T-helper 9 cell (primary cell): ENCODE measurements at regions not wholly inside any gene's neighbourhood (a gene's known extent, or its start where the extent isn't known, plus 50 kb on each side); places are given as distances from the start of the nearest gene placed in this dataset.

Experiments used
- DNase-seq: peaks from one replicate; pipeline ENCODE4 v3.0.0-alpha.2; 2020

DNA sequence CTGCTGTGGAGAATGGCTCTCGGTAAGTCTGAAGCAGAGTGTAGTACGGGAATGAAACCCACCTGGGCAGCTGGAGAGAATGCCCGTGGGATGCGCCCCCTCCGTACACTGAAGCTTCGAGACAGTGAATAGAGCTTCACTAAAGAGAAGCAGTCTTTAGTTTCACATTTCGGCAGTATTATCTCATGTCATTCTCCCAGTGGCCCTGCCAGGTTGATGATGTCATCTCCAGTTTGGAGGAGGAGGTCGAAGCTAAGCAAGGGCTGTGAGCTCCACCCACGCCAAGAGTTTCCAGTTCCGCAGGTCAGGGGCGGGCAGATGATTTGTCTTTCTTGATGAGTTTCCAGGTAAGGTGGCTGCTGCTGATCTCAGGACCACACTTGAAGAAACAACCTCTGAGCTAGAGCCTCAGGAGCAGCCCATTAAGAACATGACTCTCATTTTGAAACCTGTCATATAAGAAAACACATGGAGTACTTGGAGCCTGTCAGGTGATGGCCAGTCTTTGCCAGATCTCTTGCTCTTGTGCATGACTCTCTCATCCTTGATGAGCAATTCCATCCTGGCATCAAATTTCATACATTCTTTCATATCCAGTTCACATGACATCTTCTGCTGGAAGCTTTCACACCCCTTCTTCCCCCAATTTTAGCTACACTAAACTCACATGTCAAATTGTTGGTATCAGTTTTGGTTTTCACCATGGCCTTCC is 475.0 kb downstream of the RNF144A start:
- DNase-seq, result no peak

DNA sequence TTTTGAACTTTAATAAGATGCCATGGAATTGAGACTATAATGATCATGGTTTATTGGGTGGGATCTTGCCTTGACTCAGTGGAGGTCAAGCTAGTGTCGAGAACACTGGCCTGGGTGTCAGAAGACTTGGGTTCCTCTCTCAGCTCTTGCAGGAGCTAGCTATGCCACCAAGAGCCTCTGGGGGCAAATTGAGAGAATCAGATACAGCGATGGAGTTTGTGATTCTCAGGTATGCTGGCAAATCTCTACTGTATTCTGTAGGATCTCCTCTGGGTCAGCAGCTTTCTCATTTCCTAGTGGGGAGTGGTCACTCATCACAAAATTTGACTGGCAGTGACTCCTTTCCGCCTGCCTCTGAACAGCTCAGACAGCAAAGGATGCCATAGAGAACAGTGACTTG is 477.0 kb downstream of the RNF144A start:
- DNase-seq, result no peak

DNA sequence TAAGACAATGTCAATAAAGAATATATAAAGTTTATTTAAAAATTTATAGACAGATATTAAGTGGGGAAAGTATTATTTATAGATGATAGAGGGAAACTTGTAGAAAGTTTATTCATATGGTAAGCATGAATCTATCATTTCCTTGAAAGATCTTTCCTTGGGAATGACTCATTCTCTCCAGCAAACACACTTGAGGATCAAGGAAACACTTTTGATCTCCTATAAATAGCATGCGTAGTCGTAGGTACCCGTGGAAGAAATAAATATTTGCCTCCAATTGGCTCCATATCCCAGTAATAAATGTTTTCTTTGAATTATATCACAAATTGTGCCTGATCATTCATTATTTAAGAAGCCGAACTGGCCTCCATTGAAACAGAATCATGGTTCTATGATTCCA is 483.4 kb downstream of the RNF144A start:
- DNase-seq, result no peak

DNA sequence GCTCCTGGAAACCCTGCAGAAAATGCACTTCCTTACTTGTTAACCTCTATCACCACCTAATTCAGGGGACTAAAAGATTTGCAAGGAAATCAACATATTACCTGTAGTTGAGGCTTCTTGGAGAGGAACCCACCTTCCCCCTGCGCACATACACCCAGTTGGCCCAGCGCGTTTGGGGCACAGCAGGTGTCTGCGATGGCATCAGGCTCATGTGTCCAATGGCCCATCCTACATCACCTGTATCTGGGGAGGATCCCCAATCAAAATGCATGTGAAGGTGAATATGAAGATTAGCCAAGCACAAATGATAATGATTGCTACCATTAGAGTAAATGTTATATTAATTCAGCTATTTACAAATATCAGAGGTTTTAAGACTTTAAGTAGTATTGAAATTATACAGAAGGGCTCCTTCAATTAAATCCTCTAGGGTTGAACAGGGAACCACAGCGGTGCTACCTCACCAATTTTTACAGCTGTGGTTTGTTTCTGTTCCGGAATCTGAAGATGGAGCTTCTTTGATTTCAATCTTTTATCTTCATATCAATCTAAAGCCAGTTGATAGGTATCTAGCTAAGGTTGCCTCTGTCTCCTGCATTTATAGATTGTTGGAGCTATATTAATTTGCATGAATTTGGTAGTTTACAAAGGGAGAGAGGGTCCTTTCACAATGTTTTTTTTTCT is 486.0 kb downstream of the RNF144A start:
- DNase-seq, result no peak

DNA sequence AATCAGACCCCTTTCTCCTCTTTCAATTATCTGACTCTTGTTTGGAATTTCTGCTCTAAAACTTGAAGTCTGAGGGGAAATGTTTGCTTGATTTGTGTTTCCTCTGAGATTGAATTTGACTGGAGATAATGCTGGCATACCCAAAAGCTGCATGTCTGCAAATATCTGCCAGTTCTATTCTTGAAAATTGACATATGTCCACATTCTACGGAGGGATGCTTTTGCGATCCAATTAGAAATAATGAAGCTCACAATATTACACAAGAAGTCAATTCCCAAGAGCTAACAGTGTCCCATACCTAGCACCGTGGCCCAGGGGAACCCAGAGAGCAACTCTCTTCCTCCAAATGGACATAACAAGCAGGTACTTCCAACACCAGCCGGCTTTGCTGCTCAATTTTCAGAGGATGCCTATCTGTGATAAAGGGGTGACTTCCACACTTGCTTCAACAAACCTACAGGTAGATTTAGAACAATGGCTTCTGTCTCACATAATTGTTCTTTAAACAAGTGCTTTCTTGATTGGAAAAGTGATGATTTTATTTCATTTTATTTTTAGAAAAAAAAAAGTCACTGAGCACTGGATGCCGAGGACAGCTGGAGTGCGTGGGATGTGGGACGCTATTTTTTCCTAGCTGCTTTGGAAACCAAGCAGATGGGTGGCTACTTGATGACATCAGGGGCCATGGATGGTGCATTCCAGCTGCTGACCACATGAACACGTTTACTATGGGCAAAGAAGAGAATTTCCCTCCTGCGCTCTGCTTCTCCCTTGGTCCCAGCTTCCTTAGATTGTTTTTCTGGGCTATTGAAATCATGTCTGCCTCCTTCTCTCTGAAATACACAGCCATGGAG is 488.9 kb downstream of the RNF144A start:
- no peak for DNase-seq

DNA sequence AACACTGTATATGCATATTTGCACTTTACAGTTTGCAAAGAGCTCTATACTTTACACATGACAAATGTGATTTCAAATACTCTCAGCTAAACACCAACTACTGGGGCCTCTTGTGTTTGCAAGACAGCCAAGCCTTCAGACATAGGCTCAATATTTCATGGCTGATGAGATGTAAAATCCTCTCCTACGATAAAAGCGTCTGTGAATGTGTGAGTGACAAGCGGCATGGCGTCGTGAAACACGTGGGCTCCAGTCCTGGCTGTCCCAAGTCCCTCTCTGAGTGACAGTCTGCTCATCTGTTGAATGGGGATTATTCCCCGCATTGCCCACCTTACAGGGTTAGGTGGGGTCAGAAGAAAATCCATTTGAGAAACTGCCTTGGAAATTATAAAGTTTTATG is 489.8 kb downstream of the RNF144A start:
- DNase-seq, result no peak

DNA sequence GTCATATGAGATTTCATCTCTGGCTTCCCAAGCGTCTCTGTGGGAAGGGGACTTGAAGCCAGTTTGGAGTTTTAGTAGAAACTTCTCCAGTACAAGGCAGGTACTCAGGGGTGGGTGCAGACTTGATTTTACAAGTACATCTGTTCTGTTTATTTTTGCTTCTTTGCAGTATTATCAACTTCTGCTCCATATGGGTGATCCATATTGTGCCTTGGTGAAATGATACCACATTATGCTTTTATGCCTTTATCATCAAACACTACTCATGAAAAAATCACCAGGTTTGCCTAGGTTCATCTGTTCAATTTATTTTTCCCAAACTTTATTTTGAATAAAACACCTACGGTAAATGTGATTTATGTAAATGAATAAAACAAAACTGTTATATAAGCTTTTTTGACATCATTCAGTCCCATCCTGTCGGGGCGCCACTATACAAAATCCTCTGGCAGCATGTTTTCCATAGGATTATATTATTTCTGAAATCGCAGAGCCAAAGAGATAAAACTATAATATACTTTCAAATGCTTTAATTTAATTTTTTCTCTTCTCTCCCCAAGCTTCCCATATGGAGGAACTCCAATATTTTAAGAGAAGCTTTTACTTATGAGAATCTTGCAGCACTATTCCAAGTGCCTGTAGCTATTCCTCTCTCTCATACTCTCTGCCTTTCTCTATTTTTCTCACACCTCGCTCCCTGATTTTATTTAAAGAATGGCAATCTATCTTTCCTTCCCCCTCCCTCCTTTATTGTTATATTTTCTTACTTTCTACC is 490.9 kb downstream of the RNF144A start:
- DNase-seq, result no peak

DNA sequence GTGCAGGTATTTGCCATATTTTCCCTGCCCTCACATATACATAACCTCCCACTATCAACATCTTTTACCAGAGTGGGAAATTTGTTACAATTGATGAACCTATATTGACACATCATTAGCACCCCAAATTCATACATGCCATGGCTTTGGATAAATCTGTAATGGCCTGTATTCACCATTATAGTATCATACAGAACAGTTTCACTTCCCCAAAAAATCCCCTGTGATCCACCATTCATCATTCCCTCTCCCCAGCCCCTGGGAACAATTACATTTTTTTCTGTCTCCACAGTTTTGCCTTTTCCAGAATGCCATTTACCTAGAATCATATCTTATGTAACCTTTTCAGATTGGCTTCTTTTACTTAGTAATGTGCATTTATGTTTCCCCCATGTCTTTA is 494.5 kb downstream of the RNF144A start:
- no peak for DNase-seq

DNA sequence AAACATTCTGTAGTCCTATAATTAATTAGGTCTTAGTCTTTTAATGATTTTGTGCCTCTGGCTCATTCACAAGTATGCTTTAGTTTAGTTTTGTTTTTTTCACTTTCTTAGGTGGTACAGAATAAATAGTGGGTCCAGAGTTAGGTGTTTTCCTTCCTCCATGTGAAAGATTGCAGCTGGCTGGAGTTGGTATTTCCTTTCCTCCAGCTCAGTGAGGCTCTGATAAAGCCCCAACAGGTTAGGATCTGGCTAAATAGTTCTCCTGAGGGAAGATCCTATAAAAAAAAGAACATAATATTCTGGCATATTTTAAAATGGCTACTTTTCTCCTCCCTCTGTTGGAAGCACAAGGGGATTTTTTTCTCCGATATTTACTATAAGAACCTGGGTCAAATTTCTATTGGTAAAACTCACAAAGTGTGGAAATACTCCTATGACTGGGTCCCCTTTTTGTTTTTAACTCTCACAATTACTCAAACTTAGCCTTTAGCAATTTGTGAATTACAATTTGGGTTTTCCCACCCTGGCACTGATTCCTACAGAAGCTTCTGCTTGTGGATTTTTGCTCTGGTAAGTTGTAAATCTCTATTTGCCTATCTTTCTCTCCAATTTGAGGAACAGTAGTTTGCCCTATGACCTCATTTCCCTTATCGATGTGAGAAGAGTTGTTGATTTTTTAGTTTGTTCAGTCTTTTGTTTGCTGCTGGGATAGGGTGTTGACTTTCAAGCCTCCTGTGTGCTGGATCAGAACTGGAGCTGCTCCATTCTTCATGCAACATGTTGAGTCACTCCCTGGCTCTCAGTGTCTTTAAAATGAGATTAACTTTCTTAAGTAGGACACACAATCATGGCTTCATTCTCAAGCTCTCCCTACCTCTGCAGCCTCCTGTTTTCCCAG is 500.9 kb downstream of the RNF144A start:
- no peak for DNase-seq

DNA sequence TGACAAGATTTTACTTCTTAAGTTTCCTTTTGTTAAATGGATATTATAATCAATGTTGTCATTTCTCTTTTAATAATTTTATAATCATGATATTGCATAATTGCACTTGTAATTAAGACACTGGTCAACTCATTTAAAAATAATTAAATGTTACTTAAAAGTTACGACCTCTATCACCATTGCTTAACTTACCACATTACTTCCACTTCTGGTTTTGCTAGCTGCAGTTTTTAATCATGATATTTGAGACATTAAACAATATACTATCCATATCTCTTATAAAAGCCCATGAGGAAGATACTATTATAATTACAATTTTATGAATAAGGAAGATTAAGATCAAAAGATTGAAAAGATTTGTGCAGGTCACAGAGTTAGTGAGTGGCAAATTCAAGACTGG is 502.0 kb downstream of the RNF144A start:
- DNase-seq, result no peak

DNA sequence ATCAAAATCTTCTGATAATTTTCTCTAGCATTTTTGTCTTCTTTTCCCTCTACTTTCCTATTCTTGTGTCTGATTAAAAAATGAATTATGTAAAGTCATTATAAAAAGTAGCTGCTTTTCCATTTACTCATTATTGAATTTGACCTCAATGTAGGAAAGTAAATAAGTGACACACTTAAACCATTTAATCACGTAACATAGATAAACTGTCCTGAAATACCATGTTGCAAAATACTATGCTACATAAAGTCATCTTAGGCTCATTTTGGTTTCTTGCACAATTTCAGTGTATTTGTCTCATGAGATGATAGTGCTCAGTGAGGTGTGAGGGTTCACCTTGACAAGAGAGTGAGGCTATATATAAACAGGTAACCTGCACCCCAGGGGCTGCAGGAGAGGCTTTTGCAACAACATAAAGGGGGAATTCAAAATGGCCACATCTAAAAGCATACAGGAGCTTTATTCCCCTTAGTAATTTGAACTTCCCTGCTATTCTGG is 502.7 kb downstream of the RNF144A start:
- DNase-seq, result no peak

DNA sequence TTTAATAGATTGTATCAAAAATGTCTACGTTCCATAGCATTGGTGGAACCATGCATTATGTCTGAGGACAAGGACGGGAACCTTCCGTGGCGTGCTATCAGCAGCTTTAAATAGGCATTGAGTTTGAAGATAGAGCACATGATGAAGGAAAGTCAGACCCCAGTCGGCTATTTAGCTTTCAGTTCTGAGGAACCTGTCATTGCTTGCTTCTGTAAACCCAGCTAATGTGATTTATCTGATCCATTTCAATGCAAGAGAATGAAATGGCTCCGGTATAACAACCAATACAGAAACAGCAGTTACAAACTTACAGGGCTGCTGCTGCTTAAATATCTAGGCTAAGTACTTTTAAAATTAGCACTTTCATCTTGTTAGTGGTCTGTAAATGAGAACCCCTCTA is 503.3 kb downstream of the RNF144A start:
- no peak for DNase-seq

DNA sequence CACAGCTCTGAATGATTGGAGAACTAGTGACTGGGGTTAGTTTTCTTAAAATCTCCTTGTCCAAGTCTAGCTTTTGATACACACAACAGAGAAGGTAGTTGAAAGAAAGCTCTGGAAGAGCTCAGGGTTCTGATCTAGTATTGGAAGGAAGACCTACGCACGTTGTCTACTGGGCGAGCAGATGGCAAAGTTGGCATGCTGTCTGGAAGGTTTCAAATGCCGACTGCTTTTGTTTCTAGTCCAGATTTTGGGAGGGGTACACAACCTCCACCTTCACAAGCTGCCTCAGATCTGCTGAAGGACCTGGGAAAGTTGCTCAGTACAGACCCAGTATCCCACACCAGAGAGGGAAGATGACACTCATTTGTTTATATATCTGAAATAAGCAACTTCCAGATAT is 507.3 kb downstream of the RNF144A start:
- DNase-seq, result no peak

DNA sequence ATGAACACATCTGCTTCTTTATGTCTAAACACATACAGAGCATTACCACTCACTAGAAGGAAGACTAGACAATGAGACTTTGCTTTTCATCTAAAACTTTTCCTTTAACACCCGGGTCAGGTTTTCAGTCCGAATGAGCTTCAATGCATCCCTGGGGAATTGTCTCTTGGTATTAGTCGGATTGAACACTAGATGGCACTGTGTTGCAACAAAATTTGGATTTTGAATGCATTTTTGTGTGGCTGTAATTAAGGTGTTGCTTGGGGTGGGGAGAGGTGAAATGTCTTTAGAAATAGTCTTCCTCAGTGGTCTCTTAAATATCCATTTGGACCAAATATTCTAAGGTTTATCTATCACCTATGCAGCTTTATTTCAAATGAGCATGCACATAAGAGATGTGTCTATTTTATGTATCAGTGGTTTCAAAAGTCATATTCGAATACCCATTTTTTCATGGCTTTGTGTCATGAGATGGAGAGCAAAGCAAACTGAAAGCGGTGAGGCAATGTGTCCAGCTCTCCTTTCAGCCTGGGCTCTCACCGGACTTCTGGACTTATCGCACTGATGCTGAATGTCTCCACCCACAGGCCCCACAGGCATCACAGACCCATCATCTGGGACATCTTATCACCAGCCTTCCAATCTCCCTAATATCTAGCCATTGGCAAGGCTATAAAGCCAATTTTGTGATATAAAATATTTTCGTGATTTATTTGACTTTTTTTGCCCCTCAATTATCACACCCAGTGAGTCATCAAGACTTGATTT is 510.3 kb downstream of the RNF144A start:
- no peak for DNase-seq

DNA sequence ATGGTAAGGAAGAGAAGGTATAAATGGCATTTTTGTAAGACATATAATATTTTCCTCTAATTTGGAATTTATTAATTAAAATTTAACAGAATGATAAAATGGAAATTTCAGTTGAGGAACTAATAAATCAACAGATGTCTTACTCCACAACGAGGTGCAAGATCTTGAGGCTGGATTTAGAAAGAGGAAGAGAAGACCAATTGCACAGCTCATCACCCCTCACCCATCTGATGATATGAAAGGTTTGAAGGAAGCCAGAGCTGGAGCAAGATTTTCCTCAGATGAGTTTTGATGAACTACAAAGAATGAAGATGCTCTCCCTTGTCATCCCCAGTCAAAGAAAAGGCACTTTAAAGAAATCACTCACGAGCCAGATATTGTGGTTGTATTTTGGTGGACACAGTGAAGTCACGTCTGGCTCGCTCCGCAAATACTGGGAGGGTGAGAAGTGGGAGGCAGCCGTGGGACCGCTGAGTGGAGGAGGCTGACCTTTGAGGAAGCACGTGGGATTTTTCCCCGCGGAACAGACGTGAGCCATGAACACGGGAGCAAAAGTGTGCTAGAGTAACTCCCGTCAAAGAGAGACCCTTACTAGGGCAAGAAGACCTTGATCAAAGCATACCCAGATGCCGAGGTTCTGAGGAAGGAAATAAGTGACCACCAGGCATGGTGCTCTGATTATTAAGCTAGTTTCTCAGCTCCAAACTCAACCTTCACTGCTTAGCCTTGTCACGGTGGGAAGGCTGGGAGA is 511.4 kb downstream of the RNF144A start:
- DNase-seq, result no peak

DNA sequence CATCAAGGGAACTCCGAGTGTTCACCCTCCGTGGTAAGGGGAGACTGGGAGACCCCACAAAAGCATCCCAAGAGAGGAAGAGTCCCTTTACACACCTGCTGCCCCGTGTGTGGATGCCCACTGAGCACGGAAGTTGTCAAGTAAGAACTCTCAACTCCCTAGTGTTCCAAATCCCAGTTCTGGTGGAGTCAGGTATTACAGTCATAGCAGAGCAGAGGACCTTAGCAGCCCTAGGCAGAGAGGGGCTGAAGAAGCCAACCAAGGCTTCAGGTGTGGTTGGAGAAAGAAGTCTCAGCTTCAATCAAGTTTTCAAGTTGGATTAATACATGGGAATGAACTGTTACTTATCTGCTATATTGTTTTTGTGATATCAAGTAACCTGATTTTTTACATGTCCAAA is 512.5 kb downstream of the RNF144A start:
- DNase-seq, result no peak

DNA sequence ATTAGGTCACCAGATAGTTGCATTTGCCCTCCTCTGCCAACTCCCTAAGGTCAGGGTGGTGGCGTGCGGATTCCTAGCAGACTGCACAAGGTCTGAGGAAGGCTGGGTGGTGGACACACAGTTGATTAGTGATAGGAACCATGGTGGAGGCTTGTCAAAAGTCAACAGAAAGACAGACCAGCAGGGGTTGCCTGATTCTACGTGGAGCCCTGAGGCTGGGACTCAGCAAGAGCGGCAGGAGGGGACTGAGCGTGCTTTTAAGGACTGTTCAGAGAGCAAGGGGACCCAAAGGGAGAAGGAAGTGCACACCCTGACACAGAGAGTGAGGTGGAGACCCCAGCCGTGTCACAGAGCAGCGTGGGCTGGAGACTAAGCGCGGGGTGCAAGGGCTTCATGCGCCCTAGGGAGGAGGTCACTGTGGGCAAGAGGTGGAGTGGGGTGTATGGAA is 513.2 kb downstream of the RNF144A start:
- no peak for DNase-seq

DNA sequence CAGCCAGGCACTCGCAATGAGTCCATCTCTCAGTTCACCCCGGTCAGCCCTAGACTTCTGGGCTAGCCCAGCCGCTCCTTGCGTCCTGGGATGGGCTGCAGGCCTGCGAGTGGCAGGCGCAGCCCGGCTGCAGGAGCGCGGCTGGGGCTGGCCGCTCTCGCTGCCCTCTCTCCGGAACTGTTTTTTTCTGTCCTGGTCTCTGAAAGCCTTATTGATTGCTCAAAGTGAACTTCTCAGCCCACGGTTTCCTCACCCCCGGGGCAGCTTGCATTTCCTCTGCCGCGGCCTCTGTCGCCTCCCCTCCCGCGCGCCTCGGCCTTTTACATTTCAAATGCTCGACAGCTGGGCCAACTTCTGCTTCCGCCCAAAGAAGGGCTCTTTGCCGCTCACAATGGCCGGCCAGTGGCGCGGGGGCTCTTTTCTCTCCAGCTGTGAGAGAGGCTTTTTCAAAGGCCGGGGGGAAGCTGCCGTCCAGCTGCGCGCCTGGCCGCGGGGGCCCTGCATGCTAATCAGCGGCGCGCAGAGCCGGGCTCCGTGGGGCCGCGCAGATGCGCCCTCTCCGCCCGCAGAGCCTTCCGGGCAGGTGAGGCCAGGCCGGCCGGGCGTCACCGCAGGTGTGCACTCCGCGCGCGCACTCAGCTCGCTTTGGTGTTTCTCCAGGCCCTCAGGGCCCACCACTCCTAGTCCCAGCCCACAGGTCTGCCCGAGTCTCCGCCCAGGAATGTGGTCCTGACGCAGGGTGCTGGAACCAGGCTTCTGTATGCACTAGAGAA is 513.8 kb downstream of the RNF144A start:
- DNase-seq, result no peak

DNA sequence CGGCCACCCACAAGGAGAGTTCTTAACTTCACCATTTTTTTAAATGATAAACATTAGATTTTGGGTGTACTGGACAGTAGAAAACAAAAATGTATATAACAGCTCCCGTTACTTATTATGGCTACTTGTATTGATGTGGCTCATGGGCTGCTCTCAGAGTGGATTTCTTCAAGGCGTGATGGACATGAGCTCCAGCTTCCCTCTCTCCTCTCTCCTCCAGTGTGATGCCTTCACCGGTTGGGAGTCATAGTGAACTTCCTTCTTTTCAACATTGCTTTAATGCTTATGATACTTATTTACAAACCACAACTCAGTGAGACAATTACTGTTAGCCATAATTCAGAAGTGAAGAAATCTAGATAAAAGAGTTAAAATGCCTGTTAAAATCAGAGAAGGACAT is 515.2 kb downstream of the RNF144A start:
- DNase-seq, result no peak
